ENCODE measurements at regions not wholly inside any gene's neighbourhood (a gene's known extent, or its start where the extent isn't known, plus 50 kb on each side); places are given as distances from the start of the nearest gene placed in this dataset.

GRCh38 chr7:153389261-153389660, 629.7 kb downstream of the ACTR3B start:
- no peaks in the 10 kb centered on the region for H3K27me3 ChIP-seq (ENCODE audit: control insufficient read depth in 1 of 2, insufficient read depth in 2 of 2, low read length in 2 of 2)
- peaks cover 15% of the 10 kb centered on the region for H3K4me1 ChIP-seq (ENCODE audit: insufficient read depth, low read length)
- H3K36me3 ChIP-seq (ENCODE audit: insufficient read depth, low read length), result no peaks in the 10 kb centered on the region
- H3K4me3 ChIP-seq (ENCODE audit: low read depth in 1 of 2, low read length in 2 of 2), result no peak overlapping the region
- H3K9ac ChIP-seq (ENCODE audit: low read length), result no peak overlapping the region
- H3K9me3 ChIP-seq (ENCODE audit: low read length), result no peaks in the 10 kb centered on the region
- no peak overlapping the region for H3K27ac ChIP-seq (ENCODE audit: low read depth, low read length)

- Histone ChIP-seq H3K27ac (ENCODE audit: low read depth, low read length) (no peak overlapping the region), H3K9ac (ENCODE audit: low read length) (no peak overlapping the region), H3K36me3 (ENCODE audit: insufficient read depth, low read length) (no peaks in the 10 kb centered on the region), H3K4me1 (ENCODE audit: insufficient read depth, low read length) (peaks cover 9% of the 10 kb centered on the region), H3K4me3 (ENCODE audit: low read depth in 1 of 2, low read length in 2 of 2) (no peak overlapping the region), H3K27me3 (ENCODE audit: control insufficient read depth in 1 of 2, insufficient read depth in 2 of 2, low read length in 2 of 2) (no peaks in the 10 kb centered on the region), H3K9me3 (ENCODE audit: low read length) (no peaks in the 10 kb centered on the region)
Observed at GRCh38 chr7:153390955-153391354, 631.4 kb downstream of the ACTR3B start.

GRCh38 chr7:153392726-153393125, 633.2 kb downstream of the ACTR3B start:
- no peaks in the 10 kb centered on the region for H3K9me3 ChIP-seq (ENCODE audit: low read length)
- H3K27me3 ChIP-seq (ENCODE audit: control insufficient read depth in 1 of 2, insufficient read depth in 2 of 2, low read length in 2 of 2), result no peaks in the 10 kb centered on the region
- H3K9ac ChIP-seq (ENCODE audit: low read length), result no peak overlapping the region
- H3K27ac ChIP-seq (ENCODE audit: low read depth, low read length), result no peak overlapping the region
- H3K36me3 ChIP-seq (ENCODE audit: insufficient read depth, low read length), result no peaks in the 10 kb centered on the region
- peaks cover 9% of the 10 kb centered on the region for H3K4me1 ChIP-seq (ENCODE audit: insufficient read depth, low read length)
- H3K4me3 ChIP-seq (ENCODE audit: low read depth in 1 of 2, low read length in 2 of 2), result no peak overlapping the region

GRCh38 chr7:153393666-153394065, 634.1 kb downstream of the ACTR3B start:
- peaks cover 9% of the 10 kb centered on the region for H3K4me1 ChIP-seq (ENCODE audit: insufficient read depth, low read length)
- H3K36me3 ChIP-seq (ENCODE audit: insufficient read depth, low read length), result no peaks in the 10 kb centered on the region
- H3K27me3 ChIP-seq (ENCODE audit: control insufficient read depth in 1 of 2, insufficient read depth in 2 of 2, low read length in 2 of 2), result no peaks in the 10 kb centered on the region
- no peak overlapping the region for H3K9ac ChIP-seq (ENCODE audit: low read length)
- no peak overlapping the region for H3K4me3 ChIP-seq (ENCODE audit: low read depth in 1 of 2, low read length in 2 of 2)
- no peak overlapping the region for H3K27ac ChIP-seq (ENCODE audit: low read depth, low read length)
- H3K9me3 ChIP-seq (ENCODE audit: low read length), result no peaks in the 10 kb centered on the region

- Histone ChIP-seq H3K4me3 (ENCODE audit: low read depth in 1 of 2, low read length in 2 of 2) (no peak overlapping the region), H3K27me3 (ENCODE audit: control insufficient read depth in 1 of 2, insufficient read depth in 2 of 2, low read length in 2 of 2) (no peaks in the 10 kb centered on the region), H3K9ac (ENCODE audit: low read length) (no peak overlapping the region), H3K9me3 (ENCODE audit: low read length) (no peaks in the 10 kb centered on the region), H3K36me3 (ENCODE audit: insufficient read depth, low read length) (no peaks in the 10 kb centered on the region), H3K27ac (ENCODE audit: low read depth, low read length) (no peak overlapping the region), H3K4me1 (ENCODE audit: insufficient read depth, low read length) (no peaks in the 10 kb centered on the region)
Observed at GRCh38 chr7:153396475-153396874, 636.9 kb downstream of the ACTR3B start.

GRCh38 chr7:153397459-153397858, 637.9 kb downstream of the ACTR3B start:
- Histone ChIP-seq H3K9ac (ENCODE audit: low read length) (no peak overlapping the region), H3K4me3 (ENCODE audit: low read depth in 1 of 2, low read length in 2 of 2) (no peak overlapping the region), H3K27ac (ENCODE audit: low read depth, low read length) (no peak overlapping the region), H3K27me3 (ENCODE audit: control insufficient read depth in 1 of 2, insufficient read depth in 2 of 2, low read length in 2 of 2) (no peaks in the 10 kb centered on the region), H3K4me1 (ENCODE audit: insufficient read depth, low read length) (no peaks in the 10 kb centered on the region), H3K36me3 (ENCODE audit: insufficient read depth, low read length) (no peaks in the 10 kb centered on the region), H3K9me3 (ENCODE audit: low read length) (no peaks in the 10 kb centered on the region)

- H3K36me3 ChIP-seq (ENCODE audit: insufficient read depth, low read length), result no peaks in the 10 kb centered on the region
- H3K27me3 ChIP-seq (ENCODE audit: control insufficient read depth in 1 of 2, insufficient read depth in 2 of 2, low read length in 2 of 2), result no peaks in the 10 kb centered on the region
- H3K4me1 ChIP-seq (ENCODE audit: insufficient read depth, low read length), result no peaks in the 10 kb centered on the region
- no peak overlapping the region for H3K4me3 ChIP-seq (ENCODE audit: low read depth in 1 of 2, low read length in 2 of 2)
- H3K27ac ChIP-seq (ENCODE audit: low read depth, low read length), result no peak overlapping the region
- no peaks in the 10 kb centered on the region for H3K9me3 ChIP-seq (ENCODE audit: low read length)
- no peak overlapping the region for H3K9ac ChIP-seq (ENCODE audit: low read length)
Observed at GRCh38 chr7:153397906-153398305, 638.4 kb downstream of the ACTR3B start.

- no peaks in the 10 kb centered on the region for H3K36me3 ChIP-seq (ENCODE audit: insufficient read depth, low read length)
Observed at GRCh38 chr7:153398370-153398769, 638.8 kb downstream of the ACTR3B start.

GRCh38 chr7:153398789-153399553, 639.4 kb downstream of the ACTR3B start:
- H3K27me3 ChIP-seq (ENCODE audit: control insufficient read depth in 1 of 2, insufficient read depth in 2 of 2, low read length in 2 of 2), result no peaks in the 10 kb centered on the region
- no peaks in the 10 kb centered on the region for H3K9me3 ChIP-seq (ENCODE audit: low read length)
- H3K36me3 ChIP-seq (ENCODE audit: insufficient read depth, low read length), result no peaks in the 10 kb centered on the region
- H3K4me3 ChIP-seq (ENCODE audit: low read depth in 1 of 2, low read length in 2 of 2), result no peak overlapping the region
- no peak overlapping the region for H3K9ac ChIP-seq (ENCODE audit: low read length)
- no peaks in the 10 kb centered on the region for H3K4me1 ChIP-seq (ENCODE audit: insufficient read depth, low read length)
- H3K27ac ChIP-seq (ENCODE audit: low read depth, low read length), result no peak overlapping the region

More at GRCh38 chr7:153398370-153398769, 638.8 kb downstream of the ACTR3B start:
- no peaks in the 10 kb centered on the region for H3K9me3 ChIP-seq (ENCODE audit: low read length)
- no peaks in the 10 kb centered on the region for H3K4me1 ChIP-seq (ENCODE audit: insufficient read depth, low read length)
- H3K9ac ChIP-seq (ENCODE audit: low read length), result no peak overlapping the region
- H3K27me3 ChIP-seq (ENCODE audit: control insufficient read depth in 1 of 2, insufficient read depth in 2 of 2, low read length in 2 of 2), result no peaks in the 10 kb centered on the region
- no peak overlapping the region for H3K27ac ChIP-seq (ENCODE audit: low read depth, low read length)
- H3K4me3 ChIP-seq (ENCODE audit: low read depth in 1 of 2, low read length in 2 of 2), result no peak overlapping the region

- no peak overlapping the region for H3K27ac ChIP-seq (ENCODE audit: low read depth, low read length)
- no peaks in the 10 kb centered on the region for H3K4me1 ChIP-seq (ENCODE audit: insufficient read depth, low read length)
- no peak overlapping the region for H3K4me3 ChIP-seq (ENCODE audit: low read depth in 1 of 2, low read length in 2 of 2)
- H3K9me3 ChIP-seq (ENCODE audit: low read length), result no peaks in the 10 kb centered on the region
- H3K27me3 ChIP-seq (ENCODE audit: control insufficient read depth in 1 of 2, insufficient read depth in 2 of 2, low read length in 2 of 2), result no peaks in the 10 kb centered on the region
- no peak overlapping the region for H3K9ac ChIP-seq (ENCODE audit: low read length)
- no peaks in the 10 kb centered on the region for H3K36me3 ChIP-seq (ENCODE audit: insufficient read depth, low read length)
Observed at GRCh38 chr7:153399554-153399940, 640.0 kb downstream of the ACTR3B start.

- H3K9ac ChIP-seq (ENCODE audit: low read length), result no peak overlapping the region
- no peak overlapping the region for H3K27ac ChIP-seq (ENCODE audit: low read depth, low read length)
- H3K36me3 ChIP-seq (ENCODE audit: insufficient read depth, low read length), result no peaks in the 10 kb centered on the region
- H3K4me1 ChIP-seq (ENCODE audit: insufficient read depth, low read length), result no peaks in the 10 kb centered on the region
- H3K4me3 ChIP-seq (ENCODE audit: low read depth in 1 of 2, low read length in 2 of 2), result no peak overlapping the region
- no peaks in the 10 kb centered on the region for H3K27me3 ChIP-seq (ENCODE audit: control insufficient read depth in 1 of 2, insufficient read depth in 2 of 2, low read length in 2 of 2)
- no peaks in the 10 kb centered on the region for H3K9me3 ChIP-seq (ENCODE audit: low read length)
Observed at GRCh38 chr7:153400735-153401593, 641.4 kb downstream of the ACTR3B start.
